ENCODE measurements at regions not wholly inside any gene's neighbourhood (a gene's known extent, or its start where the extent isn't known, plus 50 kb on each side); places are given as distances from the start of the nearest gene placed in this dataset.

DNA sequence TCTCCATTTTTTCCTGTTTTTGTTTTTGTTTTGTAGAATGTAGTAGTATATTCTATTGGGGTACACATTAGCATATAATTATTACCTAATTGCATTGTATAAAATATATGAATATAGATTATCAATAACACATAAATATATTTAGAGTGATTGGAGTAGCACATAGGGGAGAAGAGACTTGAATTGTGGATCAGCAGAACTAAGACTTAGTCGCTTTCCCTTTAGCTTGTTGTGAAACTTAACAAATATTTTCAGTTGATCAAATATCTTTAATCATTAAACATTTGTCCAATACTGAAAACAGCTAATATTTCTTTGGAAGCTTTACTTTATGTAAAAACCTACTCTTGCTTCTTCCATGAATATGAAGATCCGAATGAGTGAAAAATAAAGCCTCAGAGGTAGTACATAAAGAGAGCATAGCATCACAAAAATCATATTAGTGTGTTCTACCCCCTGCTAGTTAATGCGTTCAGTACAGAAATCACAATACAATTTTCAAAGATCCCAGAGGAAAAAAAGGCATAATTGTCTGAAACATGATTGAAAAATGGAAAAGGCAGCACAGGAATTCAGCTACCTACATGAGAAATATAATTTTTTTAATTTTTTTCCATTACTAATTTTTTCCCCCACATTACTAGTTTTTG is 1348.0 kb upstream of the PRR20A start:
- Histone ChIP-seq H3K4me3 (ENCODE audit: low read length) (no peak overlapping the region), H3K27me3 (ENCODE audit: insufficient read depth, low read depth, low read length) (no peaks in the 10 kb centered on the region), H3K27ac (ENCODE audit: low read length) (no peak overlapping the region), H3K9ac (ENCODE audit: low read length) (no peak overlapping the region), H3F3A (ENCODE audit: insufficient read depth, low read length, poor library complexity, severe bottlenecking) (peaks cover 5% of the 10 kb centered on the region), H2AFZ (ENCODE audit: low read depth, low read length) (no peak overlapping the region), H3K79me2 (replicated peaks; ENCODE audit: insufficient read depth, low read length) (no peaks in the 10 kb centered on the region), H3K4me2 (ENCODE audit: low read length) (no peak overlapping the region), H3K36me3 (ENCODE audit: insufficient read depth, low read length) (no peaks in the 10 kb centered on the region), H3K9me2 (ENCODE audit: insufficient read depth, low read length) (no peaks in the 10 kb centered on the region), H4K20me1 (ENCODE audit: insufficient read depth) (no peaks in the 10 kb centered on the region), H3K9me3 (ENCODE audit: low read length) (no peaks in the 10 kb centered on the region)
- TF ChIP-seq EZH2 (IDR thresholded peaks at IDR 0.05; ENCODE audit: borderline replicate concordance, insufficient read depth, low read length, poor library complexity, severe bottlenecking) (no peak), MXI1 (conservative IDR thresholded peaks at IDR 0.05; ENCODE audit: poor library complexity, severe bottlenecking) (no peak), TAF1 (IDR thresholded peaks at IDR 0.05; ENCODE audit: low read depth) (no peak)
- TF ChIP-seq, protein P1, sequence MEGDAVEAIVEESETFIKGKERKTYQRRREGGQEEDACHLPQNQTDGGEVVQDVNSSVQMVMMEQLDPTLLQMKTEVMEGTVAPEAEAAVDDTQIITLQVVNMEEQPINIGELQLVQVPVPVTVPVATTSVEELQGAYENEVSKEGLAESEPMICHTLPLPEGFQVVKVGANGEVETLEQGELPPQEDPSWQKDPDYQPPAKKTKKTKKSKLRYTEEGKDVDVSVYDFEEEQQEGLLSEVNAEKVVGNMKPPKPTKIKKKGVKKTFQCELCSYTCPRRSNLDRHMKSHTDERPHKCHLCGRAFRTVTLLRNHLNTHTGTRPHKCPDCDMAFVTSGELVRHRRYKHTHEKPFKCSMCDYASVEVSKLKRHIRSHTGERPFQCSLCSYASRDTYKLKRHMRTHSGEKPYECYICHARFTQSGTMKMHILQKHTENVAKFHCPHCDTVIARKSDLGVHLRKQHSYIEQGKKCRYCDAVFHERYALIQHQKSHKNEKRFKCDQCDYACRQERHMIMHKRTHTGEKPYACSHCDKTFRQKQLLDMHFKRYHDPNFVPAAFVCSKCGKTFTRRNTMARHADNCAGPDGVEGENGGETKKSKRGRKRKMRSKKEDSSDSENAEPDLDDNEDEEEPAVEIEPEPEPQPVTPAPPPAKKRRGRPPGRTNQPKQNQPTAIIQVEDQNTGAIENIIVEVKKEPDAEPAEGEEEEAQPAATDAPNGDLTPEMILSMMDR (IDR thresholded peaks at IDR 0.05; ENCODE audit: poor library complexity, severe bottlenecking), result no peak
- TF ChIP-seq, protein P2, sequence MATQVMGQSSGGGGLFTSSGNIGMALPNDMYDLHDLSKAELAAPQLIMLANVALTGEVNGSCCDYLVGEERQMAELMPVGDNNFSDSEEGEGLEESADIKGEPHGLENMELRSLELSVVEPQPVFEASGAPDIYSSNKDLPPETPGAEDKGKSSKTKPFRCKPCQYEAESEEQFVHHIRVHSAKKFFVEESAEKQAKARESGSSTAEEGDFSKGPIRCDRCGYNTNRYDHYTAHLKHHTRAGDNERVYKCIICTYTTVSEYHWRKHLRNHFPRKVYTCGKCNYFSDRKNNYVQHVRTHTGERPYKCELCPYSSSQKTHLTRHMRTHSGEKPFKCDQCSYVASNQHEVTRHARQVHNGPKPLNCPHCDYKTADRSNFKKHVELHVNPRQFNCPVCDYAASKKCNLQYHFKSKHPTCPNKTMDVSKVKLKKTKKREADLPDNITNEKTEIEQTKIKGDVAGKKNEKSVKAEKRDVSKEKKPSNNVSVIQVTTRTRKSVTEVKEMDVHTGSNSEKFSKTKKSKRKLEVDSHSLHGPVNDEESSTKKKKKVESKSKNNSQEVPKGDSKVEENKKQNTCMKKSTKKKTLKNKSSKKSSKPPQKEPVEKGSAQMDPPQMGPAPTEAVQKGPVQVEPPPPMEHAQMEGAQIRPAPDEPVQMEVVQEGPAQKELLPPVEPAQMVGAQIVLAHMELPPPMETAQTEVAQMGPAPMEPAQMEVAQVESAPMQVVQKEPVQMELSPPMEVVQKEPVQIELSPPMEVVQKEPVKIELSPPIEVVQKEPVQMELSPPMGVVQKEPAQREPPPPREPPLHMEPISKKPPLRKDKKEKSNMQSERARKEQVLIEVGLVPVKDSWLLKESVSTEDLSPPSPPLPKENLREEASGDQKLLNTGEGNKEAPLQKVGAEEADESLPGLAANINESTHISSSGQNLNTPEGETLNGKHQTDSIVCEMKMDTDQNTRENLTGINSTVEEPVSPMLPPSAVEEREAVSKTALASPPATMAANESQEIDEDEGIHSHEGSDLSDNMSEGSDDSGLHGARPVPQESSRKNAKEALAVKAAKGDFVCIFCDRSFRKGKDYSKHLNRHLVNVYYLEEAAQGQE (IDR thresholded peaks at IDR 0.05; ENCODE audit: borderline replicate concordance), result no peak

DNA sequence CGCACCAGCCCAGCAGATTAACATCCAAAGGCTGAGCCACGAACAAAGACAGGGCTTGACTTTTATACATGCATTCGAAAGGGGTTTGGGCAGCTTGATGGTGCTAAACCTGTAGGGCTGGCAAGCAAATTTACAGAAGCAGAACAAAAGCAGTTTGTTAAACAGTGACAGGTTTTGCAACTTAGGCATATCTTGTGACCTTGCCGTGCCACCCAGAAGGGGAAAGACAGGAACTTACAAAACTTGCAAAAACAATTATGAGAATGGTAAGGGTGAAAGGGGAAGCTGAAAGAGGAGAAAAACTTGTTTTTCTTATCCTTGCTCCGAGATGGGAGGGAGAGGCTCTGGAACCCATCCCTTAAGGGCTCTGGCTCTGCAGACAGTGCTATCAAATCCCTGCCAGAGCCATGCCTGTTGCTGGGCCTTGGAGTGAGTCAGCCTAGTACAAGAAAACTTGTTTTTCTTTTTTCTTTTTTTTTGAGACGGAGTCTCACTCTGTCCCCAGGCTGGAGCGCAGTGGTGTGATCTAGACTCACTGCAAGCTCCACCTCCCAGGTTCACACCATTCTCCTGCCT is 1325.2 kb upstream of the PRR20A start:
- Histone ChIP-seq H3K9me3 (ENCODE audit: low read length) (no peaks in the 10 kb centered on the region), H3K9me2 (ENCODE audit: insufficient read depth, low read length) (no peaks in the 10 kb centered on the region), H2AFZ (ENCODE audit: low read depth, low read length) (no peak overlapping the region), H3K27ac (ENCODE audit: low read length) (no peak overlapping the region), H3K4me2 (ENCODE audit: low read length) (no peak overlapping the region), H4K20me1 (ENCODE audit: insufficient read depth) (no peaks in the 10 kb centered on the region), H3F3A (ENCODE audit: insufficient read depth, low read length, poor library complexity, severe bottlenecking) (no peaks in the 10 kb centered on the region), H3K79me2 (replicated peaks; ENCODE audit: insufficient read depth, low read length) (no peaks in the 10 kb centered on the region), H3K4me3 (ENCODE audit: low read length) (no peak overlapping the region), H3K27me3 (ENCODE audit: insufficient read depth, low read depth, low read length) (no peaks in the 10 kb centered on the region), H3K9ac (ENCODE audit: low read length) (no peak overlapping the region), H3K36me3 (ENCODE audit: insufficient read depth, low read length) (no peaks in the 10 kb centered on the region)
- TF ChIP-seq, protein P1 (IDR thresholded peaks at IDR 0.05; ENCODE audit: poor library complexity, severe bottlenecking), result no peak
